ENCODE measurements at regions not wholly inside any gene's neighbourhood (a gene's known extent, or its start where the extent isn't known, plus 50 kb on each side); places are given as distances from the start of the nearest gene placed in this dataset.

DNA sequence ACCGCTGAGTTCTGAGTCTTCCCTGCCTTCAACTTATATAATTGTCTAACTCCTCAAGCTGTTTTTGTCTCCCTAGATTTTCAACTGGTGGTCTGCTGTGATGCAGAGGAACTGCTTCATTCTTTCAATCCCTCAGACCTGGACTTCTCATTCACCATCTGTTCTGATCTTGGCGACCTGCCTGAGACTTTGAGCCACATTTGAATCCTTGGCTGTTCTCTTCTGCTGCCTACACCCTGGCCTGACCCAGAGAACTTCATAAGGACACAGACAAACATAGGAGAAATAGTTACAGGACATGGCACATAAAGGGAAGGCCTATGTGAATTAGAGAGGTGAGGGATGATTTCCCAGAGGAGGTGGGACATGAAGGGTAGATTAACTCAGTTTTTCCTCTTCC is 326.7 kb downstream of the PTEN start:
- no peak for TF ChIP-seq CTCF (IDR thresholded peaks at IDR 0.05)
- TF ChIP-seq EZH2 (IDR thresholded peaks at IDR 0.05; ENCODE audit: borderline replicate concordance, insufficient read depth, low read depth, low read length, poor library complexity, severe bottlenecking) = no peak

Measured in B cell (primary cell).